DMS114 treated with DMSO at 0.1 percent for 48 hours (cell line): ENCODE measurements at regions not wholly inside any gene's neighbourhood (a gene's known extent, or its start where the extent isn't known, plus 50 kb on each side); places are given as distances from the start of the nearest gene placed in this dataset.

Source experiments
- DNase-seq: peaks from one replicate; lab custom pipeline; 2025; ENCODE audit not compliant: unreplicated experiment; lab: John Stamatoyannopoulos, UW

DNA sequence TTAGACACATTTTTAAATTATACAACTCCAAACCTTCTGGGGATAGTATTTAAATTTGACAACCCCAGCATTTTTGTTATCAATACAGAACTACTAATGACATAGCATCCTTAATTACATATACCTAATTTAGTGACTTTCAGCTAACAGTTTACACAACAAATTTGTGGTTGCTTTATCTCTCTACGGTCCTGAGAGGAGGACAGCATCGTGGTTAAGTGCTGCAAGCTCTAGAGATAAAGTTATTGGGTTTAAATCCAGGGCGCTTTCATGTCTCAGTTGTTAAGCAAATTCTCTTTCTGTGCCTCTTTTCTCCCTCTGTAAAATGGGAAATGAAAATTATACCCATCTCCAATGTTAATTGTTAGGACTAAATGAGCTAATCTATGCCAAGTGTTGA, 129.3 kb downstream of the METTL4 start:
- DNase-seq: no peak

GRCh38 chr18:2442726-2443275, 128.5 kb downstream of the METTL4 start:
- no peak for DNase-seq

DNA sequence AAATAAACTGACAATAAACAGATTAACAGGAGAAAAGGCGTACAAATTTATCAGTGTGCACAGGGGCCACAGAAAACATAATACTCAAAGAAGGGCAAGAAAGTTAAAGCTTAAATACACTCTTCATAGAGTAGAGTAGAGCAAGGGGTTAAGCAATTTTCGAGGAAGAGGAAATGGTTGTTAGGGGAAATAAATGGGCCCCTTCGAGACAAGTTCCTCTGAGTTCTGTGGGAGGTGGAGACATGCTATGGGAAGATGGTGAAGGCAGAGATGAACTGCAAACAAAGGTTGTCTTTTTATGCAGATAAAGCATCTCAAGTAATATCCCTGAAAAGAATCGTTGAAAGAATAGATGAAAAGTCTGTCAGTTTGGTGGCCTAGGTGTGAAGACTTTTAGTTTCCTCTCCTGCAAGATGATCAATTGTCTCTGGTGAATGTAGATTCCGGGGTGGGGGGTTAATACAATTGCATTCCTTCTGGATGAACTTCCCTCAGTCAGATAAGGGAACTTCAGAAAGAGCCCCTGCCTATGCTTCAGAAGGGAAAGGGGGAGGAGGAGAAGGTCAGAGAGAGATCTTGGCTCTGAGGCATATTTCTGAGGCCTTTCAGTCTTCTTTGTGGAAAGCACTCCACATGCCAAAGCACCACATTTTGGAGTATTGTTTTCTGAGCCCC, 127.0 kb downstream of the METTL4 start:
- DNase-seq: no peak

- no peak for DNase-seq
Measured at GRCh38 chr18:2448565-2449151, 122.6 kb downstream of the METTL4 start.

DNA sequence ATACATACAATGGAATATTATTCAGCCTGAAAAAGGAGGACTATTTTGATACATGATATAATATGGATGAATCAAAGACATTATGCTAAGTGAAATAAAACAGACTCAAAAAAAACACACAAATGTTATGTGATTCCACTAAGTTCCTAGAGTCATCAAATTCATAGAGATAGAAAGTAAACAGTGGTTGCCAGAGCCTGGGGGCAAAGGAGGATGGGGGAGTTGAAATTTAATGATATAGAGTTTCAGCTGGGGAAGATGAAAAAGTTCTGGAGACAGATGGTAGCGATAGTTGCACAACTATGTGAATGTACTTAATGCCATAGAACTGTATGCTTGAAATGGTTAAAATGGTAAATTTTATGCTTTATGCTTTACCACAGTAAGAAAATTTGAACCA, 119.7 kb downstream of the METTL4 start:
- DNase-seq: no peak

GRCh38 chr18:2459886-2460285, 111.4 kb downstream of the METTL4 start:
- DNase-seq: no peak

GRCh38 chr18:2466978-2467377, 104.3 kb downstream of the METTL4 start:
- DNase-seq: no peak

- DNase-seq: no peak
Measured at GRCh38 chr18:2468051-2468450, 103.3 kb downstream of the METTL4 start.

- no peak for DNase-seq
Measured at GRCh38 chr18:2471523-2471922, 99.8 kb downstream of the METTL4 start.

DNA sequence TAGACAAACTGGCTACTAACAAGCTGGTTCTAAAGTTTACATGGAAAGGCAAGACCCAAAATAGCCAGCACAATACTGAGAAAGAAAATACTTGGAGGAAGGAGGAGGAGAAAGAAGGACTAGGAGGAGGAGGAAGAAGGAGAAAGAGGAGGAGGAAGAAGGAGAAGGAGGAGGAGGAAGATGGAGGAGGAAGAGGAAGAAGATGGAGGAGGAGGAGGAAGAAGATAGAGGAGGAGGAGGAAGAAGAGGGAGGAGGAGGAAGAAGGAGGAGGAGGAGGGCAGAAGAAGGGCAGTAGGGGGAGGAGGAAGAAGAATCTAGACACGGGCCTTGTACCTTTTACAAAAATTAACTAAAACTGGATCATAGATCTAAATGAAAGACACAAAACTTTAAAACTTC, 92.6 kb downstream of the METTL4 start:
- no peak for DNase-seq

DNA sequence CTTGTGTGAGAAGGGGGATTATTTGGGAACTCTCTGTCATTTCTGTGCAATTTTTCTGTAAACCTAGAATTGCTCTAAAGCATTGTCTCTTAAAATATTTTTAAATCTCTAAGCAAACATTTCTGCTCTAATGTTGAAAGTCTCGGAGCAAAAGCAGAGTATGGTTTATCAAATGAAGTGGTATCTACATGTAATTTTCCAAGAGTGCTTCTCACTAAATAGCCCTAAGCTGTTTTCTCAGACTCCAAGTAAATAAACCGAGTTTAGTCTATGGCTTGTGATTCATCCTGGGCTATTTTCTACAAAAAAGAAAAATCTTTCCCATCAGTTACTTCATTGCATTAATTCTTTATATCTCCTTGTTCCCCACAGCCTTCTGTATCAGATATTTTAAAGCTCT, 90.8 kb downstream of the METTL4 start:
- DNase-seq: no peak

- DNase-seq: no peak
Measured at GRCh38 chr18:2482706-2483475, 88.4 kb downstream of the METTL4 start.

- no peak for DNase-seq
Measured at GRCh38 chr18:2485983-2486382, 85.3 kb downstream of the METTL4 start.

DNA sequence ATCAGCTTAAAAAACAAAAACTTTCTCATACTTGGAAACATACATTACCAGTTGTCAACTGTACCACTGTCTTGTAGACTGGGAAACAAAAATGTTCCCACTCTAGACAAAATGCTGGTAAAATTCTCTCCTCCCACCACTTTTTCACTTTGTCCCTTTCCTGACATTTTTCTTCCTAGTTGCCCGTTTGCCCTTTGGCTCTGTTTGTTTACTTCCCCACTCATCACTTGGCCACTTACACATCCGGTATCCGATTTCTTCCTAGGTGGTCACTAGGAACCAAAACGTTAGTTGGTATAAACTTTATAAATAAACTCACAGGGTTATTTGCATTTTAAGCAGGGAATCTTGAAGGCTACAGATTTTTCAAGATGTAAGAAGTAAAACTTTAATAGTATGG, 84.9 kb downstream of the METTL4 start:
- DNase-seq: no peak
